ENCODE measurements at regions not wholly inside any gene's neighbourhood (a gene's known extent, or its start where the extent isn't known, plus 50 kb on each side); places are given as distances from the start of the nearest gene placed in this dataset.

DNA sequence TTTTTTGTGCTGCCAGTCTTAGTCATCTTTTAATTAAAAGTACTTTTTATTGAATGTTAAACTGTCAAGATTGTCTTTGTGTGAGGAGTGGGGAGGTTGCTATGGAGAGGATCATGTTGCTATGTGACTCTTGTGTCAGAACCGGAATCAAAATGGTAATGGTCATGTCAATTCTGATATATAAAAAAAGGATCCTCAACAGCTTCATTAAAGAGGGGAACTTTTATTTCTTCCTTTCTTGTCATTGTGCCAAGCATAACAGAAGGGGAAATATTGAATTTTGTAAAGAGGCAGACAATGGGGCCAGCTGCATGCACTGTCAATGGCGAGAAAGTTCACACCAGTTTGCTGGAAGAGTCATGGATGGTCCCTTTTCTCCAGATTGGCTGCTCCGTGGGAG, 564.8 kb downstream of the VRK1 start:
- Histone ChIP-seq H3K9me3 (no peaks in the 10 kb centered on the region), H3K27ac (no peak overlapping the region), H3K4me3 (no peak overlapping the region), H3K27me3 (no peaks in the 10 kb centered on the region), H3K36me3 (no peaks in the 10 kb centered on the region), H3K4me1 (no peaks in the 10 kb centered on the region)
- DNase-seq (ENCODE audit: low spot score in 2 of 2) = no peak
- 51 to 55% methylated on average over 3 of the region's 3 CpGs for WGBS, 2 donors
- TF ChIP-seq EP300 (IDR thresholded peaks at IDR 0.05) = no peak
- TF ChIP-seq, protein P1, sequence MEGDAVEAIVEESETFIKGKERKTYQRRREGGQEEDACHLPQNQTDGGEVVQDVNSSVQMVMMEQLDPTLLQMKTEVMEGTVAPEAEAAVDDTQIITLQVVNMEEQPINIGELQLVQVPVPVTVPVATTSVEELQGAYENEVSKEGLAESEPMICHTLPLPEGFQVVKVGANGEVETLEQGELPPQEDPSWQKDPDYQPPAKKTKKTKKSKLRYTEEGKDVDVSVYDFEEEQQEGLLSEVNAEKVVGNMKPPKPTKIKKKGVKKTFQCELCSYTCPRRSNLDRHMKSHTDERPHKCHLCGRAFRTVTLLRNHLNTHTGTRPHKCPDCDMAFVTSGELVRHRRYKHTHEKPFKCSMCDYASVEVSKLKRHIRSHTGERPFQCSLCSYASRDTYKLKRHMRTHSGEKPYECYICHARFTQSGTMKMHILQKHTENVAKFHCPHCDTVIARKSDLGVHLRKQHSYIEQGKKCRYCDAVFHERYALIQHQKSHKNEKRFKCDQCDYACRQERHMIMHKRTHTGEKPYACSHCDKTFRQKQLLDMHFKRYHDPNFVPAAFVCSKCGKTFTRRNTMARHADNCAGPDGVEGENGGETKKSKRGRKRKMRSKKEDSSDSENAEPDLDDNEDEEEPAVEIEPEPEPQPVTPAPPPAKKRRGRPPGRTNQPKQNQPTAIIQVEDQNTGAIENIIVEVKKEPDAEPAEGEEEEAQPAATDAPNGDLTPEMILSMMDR (IDR thresholded peaks at IDR 0.05) = no peak
- TF ChIP-seq POLR2A (IDR thresholded peaks at IDR 0.05) = no peak

DNA sequence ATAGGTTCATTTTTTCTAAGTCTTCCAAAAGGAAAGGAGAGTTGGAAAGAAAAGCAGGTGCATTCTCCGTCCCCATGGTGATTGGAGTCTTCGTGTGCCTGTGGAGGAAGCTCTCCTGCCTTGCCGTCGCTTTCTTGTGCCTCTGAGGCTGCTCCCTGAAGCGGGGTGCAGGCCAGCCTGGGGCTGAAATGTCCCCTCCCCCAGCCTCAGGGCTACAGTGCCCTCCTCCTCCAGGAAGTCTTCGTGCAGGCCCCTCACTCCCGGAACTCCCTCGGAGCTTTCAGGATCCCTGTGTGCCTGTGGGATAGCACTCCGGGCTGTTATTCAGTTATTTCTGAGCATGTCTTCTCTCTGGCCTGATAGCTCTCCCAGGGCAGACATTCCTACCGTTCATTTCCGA, 569.2 kb downstream of the VRK1 start:
- Histone ChIP-seq H3K4me1 (no peaks in the 10 kb centered on the region), H3K4me3 (no peak overlapping the region), H3K9me3 (peaks cover 0 to 10% (median 0%) of the 10 kb centered on the region in 4 donors), H3K27me3 (no peaks in the 10 kb centered on the region), H3K36me3 (no peaks in the 10 kb centered on the region), H3K27ac (no peak overlapping the region)
- WGBS, 2 donors = 38 to 40% methylated on average over 11 of the region's 11 CpGs
- TF ChIP-seq POLR2A (IDR thresholded peaks at IDR 0.05) (no peak), EP300 (IDR thresholded peaks at IDR 0.05) (no peak)
- TF ChIP-seq, protein P1 (IDR thresholded peaks at IDR 0.05) = no peak
- DNase-seq (ENCODE audit: low spot score in 2 of 2) = no peak

DNA sequence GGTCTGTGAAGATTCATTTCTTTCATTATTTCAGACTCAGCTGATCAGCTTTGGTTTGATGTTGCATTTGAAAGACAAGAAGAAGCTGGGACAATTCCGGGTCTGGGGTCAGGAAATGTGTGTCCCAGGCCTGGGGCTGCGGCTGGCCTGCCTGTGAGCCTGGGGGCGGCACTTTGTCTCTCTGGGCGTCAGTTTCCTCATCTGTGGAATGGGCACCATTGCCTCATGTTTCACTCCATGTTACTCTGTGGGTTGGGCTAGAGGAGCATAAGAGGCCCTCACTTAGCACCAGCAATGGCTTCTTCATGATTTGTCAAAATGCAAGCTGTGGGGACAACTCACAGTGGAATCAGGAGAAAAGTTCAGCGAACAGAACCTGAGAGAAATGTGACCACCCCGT, 570.1 kb downstream of the VRK1 start:
- Histone ChIP-seq H3K27me3 (no peaks in the 10 kb centered on the region), H3K9me3 (peaks cover 0 to 10% (median 0%) of the 10 kb centered on the region in 4 donors)
- TF ChIP-seq EP300 (IDR thresholded peaks at IDR 0.05) (no peak), POLR2A (IDR thresholded peaks at IDR 0.05) (no peak)
- TF ChIP-seq, protein P1 (IDR thresholded peaks at IDR 0.05) = no peak

DNA sequence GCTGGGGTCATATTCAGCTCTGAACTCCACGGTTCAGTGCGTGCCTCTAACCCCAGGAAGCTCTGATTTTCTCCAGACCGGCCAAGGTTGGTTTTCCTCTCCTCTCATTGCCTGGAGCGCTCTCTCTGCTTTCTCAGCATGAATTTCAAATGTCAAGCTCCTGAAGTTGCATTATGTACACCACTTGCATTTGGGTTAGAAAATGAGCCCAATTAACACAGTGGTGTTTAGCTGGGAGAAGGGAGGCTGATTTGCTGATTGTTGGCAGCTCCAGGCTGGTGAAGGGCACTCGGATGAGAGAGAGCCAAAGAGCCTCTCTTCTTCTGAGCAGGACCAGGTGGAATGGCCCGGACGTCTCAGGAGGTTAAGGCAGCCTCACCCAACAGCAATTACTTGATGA, 570.9 kb downstream of the VRK1 start:
- H3K27ac ChIP-seq = no peak overlapping the region
- no peaks in the 10 kb centered on the region for H3K27me3 ChIP-seq
- peaks cover 0 to 10% (median 0%) of the 10 kb centered on the region in 4 donors for H3K9me3 ChIP-seq
- TF ChIP-seq POLR2A (IDR thresholded peaks at IDR 0.05) = no peak
- TF ChIP-seq, protein P1 (IDR thresholded peaks at IDR 0.05) = no peak
- TF ChIP-seq EP300 (IDR thresholded peaks at IDR 0.05) = no peak
- no peaks in the 10 kb centered on the region for H3K36me3 ChIP-seq
- H3K4me3 ChIP-seq = no peak overlapping the region
- H3K4me1 ChIP-seq = no peaks in the 10 kb centered on the region
- DNase-seq (ENCODE audit: low spot score in 2 of 2) = no peak
- WGBS, 2 donors = 51 to 58% methylated on average over 7 of the region's 7 CpGs

More for the DNA sequence above, 570.1 kb downstream of the VRK1 start:
- 70 to 76% methylated on average over 6 of the region's 6 CpGs for WGBS, 2 donors
- Histone ChIP-seq H3K4me1 (no peaks in the 10 kb centered on the region), H3K36me3 (no peaks in the 10 kb centered on the region), H3K4me3 (no peak overlapping the region), H3K27ac (no peak overlapping the region)
- DNase-seq (ENCODE audit: low spot score in 2 of 2) = no peak

DNA sequence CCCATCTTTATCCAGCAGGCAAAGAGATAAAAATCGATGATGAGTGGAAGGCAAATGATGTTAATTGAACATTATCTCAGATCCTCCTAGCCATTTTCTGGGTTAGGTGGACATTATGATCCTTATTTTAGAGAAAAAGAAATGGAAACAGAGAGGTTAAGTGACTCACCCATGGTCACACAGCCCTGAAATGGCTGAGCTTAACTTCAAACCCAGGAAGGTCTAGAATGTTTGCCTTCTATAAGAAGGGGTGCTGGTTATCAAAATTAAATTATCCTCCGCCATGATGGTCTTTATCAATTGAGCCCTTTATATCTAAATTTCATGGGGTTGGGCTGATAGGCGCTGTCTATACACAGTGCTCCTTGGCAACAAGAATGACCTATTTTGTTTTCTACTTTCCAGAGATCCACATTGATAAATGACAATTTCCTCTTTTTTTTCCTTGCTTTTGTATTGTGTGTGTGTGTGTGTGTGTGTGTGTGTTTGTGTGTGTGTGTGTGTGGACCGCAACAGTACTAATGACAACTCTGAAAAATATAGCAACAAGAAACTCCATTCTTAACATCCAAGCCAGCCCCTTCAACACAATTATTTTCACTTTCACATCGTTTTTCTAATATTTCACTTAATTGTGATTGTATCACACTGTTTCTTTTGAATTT, 571.9 kb downstream of the VRK1 start:
- Histone ChIP-seq H3K27ac (no peak overlapping the region), H3K27me3 (no peaks in the 10 kb centered on the region), H3K4me1 (no peaks in the 10 kb centered on the region), H3K9me3 (peaks cover 0 to 10% (median 0%) of the 10 kb centered on the region in 4 donors), H3K36me3 (no peaks in the 10 kb centered on the region), H3K4me3 (no peak overlapping the region)
- TF ChIP-seq EP300 (IDR thresholded peaks at IDR 0.05) = no peak
- no peak for TF ChIP-seq POLR2A (IDR thresholded peaks at IDR 0.05)
- TF ChIP-seq, protein P1 (IDR thresholded peaks at IDR 0.05) = no peak
- 52 to 65% methylated on average over 5 of the region's 5 CpGs for WGBS, 2 donors
- no peak for DNase-seq (ENCODE audit: low spot score in 2 of 2)
